Astrocyte of the spinal cord (primary cell): ENCODE measurements at regions not wholly inside any gene's neighbourhood (a gene's known extent, or its start where the extent isn't known, plus 50 kb on each side); places are given as distances from the start of the nearest gene placed in this dataset.

Source experiments
- DNase-seq: peaks from one replicate; pipeline ENCODE4 v3.0.0; 2011; ENCODE audit warnings: low read depth, low spot score
- H3K4me3 ChIP-seq: 2 replicates; pipeline ENCODE4 v1.5.1; 2011; ENCODE audit warnings: low read depth, mild to moderate bottlenecking, low read length, moderate library complexity
- in situ Hi-C: cut with HindIII; loops from 2 replicates; pipeline ENCODE4 v1.10.0; 2017; ENCODE audit warnings: low sequenced_read_pairs
- TF ChIP-seq, protein P1 (sequence below): IDR thresholded peaks from 2 replicates; pipeline ENCODE4 v1.5.1; 2012; ENCODE audit warnings: low read depth, mild to moderate bottlenecking, low read length, inconsistent platforms

DNA sequence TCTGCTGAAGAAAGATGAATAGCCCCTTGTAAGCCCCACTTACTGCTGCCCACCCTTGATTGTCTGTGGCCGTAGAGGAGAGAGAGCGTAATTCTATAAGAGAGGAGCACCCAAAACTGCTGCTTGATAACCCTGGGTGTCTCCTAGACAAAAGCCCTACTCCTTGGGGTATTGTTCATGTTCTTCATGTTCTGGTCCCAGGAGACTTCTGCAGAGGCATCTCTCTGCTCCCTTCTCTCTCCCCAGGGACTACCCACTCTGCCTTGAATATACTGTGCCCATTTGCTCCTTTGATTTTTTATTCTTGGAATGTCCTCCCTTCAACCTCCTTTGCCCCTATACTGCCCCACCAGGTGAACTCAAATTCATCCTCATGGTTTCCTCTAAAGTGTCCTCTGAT is 417.8 kb upstream of the CADM1 start:
- H3K4me3 ChIP-seq, result no peak overlapping the region
- TF ChIP-seq, protein P1, sequence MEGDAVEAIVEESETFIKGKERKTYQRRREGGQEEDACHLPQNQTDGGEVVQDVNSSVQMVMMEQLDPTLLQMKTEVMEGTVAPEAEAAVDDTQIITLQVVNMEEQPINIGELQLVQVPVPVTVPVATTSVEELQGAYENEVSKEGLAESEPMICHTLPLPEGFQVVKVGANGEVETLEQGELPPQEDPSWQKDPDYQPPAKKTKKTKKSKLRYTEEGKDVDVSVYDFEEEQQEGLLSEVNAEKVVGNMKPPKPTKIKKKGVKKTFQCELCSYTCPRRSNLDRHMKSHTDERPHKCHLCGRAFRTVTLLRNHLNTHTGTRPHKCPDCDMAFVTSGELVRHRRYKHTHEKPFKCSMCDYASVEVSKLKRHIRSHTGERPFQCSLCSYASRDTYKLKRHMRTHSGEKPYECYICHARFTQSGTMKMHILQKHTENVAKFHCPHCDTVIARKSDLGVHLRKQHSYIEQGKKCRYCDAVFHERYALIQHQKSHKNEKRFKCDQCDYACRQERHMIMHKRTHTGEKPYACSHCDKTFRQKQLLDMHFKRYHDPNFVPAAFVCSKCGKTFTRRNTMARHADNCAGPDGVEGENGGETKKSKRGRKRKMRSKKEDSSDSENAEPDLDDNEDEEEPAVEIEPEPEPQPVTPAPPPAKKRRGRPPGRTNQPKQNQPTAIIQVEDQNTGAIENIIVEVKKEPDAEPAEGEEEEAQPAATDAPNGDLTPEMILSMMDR, result no peak
- in situ Hi-C loops, result no loop called here
- no peak for DNase-seq

DNA sequence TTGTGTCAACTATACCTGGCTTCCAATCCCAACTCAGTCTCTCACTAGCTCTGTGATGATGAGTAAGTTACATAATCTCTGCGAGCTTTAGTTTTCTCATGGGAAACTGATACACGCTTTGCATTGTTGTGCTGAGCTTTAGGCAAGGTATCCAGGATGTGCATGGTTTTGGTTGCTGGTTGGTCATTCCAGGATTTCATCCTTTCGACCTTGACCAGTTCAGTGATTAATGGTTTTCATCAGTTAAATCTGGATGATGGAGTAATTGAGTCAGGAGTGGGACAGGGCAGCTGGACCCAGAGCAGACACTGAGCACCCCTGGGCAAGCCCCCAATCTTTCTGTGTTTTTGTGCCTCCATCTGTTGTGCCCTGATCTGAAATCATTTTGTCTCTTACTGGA is 417.3 kb upstream of the CADM1 start:
- DNase-seq, result no peak
- in situ Hi-C loops, result no loop called here
- TF ChIP-seq, protein P1, result no peak
- H3K4me3 ChIP-seq, result no peak overlapping the region

DNA sequence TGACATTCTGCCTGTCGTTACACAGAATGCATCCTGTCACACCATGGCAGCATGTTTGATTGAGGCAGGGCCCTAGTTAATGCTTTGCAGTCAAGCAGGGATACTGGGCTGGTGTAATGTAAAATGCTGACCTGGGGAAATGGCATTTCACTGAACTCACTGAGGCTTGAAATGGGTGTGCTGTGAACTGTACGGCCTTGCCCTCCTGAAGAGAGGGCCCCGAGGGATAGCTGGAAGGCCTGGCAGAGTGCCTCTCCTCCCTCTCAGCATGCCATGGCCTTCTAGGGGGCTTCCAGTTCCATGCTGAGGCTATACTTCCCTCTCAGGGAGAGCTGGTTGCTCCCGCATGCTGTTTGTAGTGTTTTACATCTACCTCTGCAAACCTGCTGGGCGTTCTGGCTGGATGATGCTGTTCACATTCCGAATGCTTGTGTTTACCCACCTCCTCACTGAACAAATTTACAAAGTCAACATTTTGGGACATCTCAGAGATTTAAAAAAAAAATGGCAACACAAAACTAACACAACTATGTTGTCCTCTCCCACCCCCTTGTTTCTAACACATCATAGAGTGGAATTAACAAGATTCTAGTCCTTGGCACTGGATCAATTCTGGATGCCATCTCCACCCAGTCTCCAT is 416.7 kb upstream of the CADM1 start:
- H3K4me3 ChIP-seq, result no peak overlapping the region
- in situ Hi-C loops, result no loop called here
- no peak for DNase-seq
- TF ChIP-seq, protein P1, result no peak

DNA sequence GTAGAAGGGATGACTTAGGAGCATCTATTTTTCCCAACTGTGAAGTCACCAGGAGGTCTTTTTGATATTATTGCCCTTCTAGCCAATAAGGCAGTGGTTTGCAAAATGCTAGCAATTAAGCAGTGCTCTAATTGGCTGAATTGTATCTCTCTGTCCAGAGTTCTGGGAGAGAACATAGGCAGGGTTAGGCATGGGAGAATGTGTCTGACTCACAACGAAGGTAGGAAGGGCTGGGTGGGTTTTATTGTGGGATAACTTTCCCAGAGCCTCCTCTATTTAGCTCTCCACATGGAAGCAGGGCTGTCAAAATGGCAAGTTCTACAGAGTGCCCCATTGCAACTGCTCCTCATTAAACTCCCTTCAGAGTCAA is 415.9 kb upstream of the CADM1 start:
- H3K4me3 ChIP-seq, result no peak overlapping the region
- DNase-seq, result peak; percentile 20
- TF ChIP-seq, protein P1, result no peak
- in situ Hi-C loops, result no loop called here

DNA sequence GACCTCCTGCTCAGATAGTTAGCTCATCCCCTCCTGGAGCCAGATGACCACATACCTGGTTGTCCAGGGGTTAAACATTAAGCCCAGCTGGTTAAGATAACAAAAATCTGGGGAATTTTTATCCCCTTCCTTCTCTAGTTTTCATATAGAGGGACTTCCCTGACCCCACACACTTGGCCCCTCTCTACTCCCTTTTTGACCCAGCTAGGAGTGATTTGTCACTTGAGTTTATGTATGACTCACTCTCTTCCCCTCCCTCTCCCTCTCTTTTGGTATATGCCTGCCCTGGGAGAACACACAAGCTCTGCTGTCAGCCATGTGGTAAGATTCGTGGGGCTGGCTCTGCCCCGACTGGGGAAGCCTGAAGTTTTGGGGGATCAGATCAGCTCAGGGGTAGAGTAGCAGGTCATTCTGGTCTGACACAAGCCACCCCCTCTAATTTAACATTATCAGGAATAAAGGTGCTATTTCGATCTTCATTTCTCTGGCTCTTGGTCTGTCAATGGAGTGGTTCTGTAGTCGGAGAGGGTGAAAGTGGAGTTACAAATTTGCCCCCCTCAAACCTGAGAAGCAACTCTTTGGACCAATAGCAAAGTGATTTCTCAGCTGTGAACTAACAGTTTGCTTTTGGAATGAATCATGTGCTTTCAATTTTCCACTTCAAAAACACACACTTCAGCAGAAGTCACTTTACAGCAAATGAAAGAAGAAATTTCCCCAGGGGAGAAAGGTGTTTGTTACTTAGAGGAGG is 415.3 kb upstream of the CADM1 start:
- no peak overlapping the region for H3K4me3 ChIP-seq
- DNase-seq, result peak; percentile 15
- in situ Hi-C loops, result no loop called here
- TF ChIP-seq, protein P1, result no peak

DNA sequence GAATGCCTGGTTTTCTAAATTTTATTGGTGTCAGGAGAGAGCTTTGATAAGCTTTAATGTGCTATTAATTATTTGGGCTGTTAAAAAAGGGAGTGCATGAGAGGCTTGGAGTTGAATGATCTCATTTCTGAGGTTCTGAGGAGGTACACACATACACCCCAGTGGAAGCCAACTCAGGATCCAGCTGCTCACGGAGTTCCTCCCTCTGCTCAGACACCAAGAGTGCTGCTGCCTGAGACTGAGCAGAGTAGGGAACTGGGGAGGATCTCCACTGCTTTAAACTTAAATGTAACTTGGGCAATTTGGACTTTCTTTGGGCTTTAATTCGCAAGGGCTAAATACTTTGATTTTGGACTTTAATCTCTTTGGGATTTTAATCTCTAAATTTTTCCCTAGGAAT is 414.4 kb upstream of the CADM1 start:
- no peak for DNase-seq
- TF ChIP-seq, protein P1, result no peak
- H3K4me3 ChIP-seq, result no peak overlapping the region
- in situ Hi-C loops, result no loop called here
